KG1 (cell line): ENCODE measurements at regions not wholly inside any gene's neighbourhood (a gene's known extent, or its start where the extent isn't known, plus 50 kb on each side); places are given as distances from the start of the nearest gene placed in this dataset.
"Not testable (repeated sequence)": the region's sequence is repeated elsewhere in the genome, so short reads cannot be mapped to it uniquely, and the experiment has no call there.

Source experiments
- DNase-seq: peaks from one replicate; lab custom pipeline; 2025; lab: John Stamatoyannopoulos, UW

DNA sequence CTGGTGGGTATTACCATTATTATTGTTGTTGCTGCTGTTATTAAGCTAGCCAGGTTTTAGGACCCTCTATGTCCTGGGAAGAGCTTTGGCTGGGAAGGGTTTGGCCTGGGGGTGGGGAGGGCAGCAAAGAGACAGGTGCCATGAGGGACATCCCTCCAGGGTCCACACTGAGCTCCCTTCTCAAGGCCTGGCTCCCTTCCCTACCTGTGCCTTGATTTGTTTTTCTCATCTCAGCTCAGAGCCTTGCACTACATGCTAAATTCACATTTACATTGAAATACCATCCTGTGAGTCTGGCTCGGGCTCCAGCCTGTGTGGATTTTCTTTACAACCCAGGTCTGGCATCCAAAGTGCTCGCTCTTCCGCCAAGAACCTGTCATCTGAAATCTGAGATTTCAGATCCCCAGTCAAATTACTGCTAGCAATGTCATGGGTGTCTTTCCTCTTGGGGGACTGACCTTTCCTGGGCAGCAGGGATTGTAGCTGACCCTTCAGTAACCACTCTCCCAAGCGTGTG, 536.3 kb downstream of the PTPRU start:
- no peak for DNase-seq

DNA sequence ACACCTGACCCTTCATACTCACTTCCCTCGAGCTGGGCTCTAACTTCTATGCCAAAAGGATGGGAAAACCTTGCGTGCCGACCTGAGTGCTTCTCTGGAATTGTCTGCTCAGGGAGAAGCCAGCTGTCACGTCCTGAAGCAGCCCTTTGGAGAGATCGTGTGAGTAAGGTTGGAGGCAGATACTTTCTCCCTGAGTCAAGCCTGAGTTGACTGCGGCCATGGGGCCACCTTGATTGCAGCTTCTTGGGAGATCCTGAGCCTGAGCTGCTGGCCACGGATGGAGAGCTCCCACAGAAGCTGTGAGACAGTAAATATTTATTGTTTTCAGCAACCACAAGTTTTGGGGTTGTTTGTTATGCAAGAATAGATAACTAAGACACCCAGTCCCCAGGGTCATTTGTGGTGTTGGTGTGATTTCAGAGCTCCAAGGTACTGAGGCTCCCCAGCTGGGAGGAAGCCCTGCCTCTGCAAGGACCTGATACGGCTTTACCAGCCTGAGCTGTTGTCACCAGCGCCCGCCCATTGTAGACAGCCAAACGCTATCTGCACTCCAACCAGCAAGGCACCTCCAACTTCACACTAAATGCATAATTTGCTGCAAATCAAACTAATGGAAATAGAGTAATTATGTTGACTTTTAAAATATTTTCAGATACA, 531.6 kb downstream of the PTPRU start:
- no peak for DNase-seq

DNA sequence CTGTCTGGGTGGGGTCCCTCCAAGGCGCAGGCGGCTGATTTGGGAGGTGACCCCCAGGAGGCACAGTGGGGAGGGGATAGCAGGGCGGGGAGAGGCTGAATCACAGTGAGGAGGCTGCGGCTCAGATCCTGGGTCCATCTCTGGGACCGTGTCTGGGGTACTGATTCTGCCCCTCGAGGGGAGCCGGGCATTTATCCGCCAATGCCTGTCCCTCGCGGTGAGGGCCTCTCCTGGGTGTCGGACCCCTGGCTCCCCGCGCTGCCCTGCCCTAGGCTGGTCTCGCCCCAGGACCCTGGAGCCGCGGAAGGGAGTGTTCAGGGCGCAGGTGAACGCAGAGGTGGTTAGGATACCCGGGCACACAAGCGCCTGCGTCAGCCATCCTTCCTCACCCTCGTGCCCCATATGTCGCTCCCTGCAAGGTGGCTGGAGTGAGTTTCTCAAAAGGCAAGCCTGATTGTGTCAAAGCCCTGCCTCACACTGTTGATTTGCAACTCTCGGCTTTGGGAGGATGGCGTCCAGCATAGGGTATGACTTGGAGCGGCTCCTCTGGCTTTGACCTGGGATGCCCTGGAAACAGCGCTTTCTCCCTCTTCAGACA, 530.9 kb downstream of the PTPRU start:
- no peak for DNase-seq

DNA sequence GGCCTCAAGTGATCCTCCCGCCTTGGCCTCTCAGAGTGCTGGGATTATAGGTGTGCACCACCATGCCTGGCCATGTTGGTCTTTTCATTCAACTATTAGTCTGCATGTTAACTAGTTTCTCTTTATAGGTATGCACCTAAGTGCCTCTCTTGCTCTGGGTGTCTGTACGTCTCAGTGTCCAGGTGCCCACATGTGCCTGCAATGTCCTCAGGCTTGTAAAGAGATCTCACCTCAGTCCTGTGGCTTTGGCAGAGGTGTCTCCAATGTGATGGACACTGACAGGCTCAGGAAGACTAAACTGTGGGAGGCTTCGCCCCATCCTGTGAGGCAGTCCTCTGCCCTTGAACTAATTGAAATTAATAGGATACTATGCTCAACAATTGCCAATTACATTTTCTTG, 526.3 kb downstream of the PTPRU start:
- DNase-seq = no peak

DNA sequence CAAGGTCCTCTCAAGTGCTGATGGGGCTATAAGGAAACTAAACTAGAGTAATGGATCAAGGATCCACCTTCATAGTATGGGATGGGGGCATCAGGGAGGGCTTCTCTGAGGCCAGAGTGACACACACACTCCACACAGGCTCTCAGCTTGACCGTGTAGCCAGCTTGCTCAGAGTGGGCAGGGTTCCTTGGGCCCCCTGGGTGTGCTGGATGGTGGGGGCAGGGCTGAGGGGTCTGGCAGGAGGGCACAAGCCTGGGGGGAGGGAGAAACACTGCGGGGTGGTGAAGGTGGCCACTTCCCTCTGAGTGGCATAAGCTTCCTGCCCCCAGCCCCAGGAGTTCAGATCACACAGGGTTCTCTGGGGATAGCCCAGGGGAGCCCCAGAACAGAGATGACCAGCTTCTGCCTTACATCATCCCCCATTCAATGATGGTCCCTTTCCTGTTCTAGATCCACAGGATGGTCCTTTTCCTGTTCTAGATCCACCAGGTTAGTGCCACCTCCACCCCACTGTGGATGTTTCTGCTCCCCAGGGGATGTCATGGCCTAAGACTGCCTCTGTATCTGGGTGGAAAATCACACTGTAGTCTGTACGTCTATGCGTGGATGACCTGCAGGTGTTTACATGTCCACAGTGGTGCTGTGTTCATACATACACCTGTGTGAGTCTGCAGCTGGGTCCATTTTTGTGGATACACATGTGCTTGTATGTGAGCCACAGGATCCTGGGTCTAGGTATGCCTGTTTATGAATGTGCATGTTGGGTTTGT, 525.0 kb downstream of the PTPRU start:
- no peak for DNase-seq

DNA sequence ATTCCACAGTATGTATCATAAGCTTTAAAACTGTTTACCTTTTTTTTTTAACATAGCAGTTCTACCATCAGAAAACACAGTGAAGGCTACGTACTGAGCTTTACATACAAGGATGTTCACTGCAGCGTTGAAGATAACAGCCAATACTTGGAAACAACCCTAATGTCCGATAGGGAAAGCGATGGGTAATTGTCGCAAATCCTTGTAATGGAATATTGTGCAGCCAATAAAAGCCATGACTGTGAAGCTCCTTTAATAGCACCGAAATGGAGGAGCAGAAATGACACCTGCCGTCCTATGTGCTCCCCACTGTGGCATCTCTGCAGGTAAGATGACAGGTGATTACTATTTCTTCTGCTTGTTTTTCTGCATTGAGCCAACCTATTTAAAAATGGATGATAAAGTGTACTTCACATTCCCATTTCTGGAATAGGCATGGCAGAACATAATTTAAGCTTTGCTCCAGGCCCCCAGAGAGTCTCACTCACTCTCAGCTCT, 523.8 kb downstream of the PTPRU start:
- no peak for DNase-seq

DNA sequence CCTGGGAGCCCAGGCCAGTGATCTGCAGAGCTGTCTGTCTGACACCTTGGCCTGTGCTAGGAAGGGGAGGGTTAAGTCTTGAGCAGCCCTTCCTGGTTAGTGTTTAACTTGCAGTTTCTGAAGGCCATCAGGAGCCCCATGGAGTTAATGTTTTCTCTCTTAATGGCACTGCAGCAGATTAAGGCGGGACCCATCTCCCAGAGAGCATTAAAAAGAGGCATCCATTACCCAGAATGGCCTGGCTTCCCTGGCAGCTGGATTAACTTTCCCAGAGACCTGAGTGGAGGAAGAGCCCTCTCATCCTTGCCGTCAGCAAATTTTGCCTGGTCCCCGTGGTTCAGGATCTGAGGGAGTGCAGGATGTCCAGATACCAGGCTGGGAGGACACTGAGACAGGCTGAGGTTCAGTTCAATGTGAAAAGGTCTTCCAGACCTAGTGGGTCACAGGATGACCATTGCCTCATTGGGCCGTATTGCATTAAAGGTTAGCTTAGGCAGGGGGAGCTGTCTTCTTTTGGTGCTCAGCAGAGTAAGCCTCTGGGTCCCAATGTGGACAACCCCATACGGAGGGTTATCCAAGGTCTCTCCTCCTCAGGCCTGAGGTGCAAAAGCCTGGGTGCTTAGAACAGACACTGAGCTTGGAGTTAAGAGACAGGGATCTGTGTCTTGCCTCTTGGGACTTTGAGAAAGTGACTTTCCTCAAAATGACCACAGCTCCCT, 522.6 kb downstream of the PTPRU start:
- DNase-seq = no peak

DNA sequence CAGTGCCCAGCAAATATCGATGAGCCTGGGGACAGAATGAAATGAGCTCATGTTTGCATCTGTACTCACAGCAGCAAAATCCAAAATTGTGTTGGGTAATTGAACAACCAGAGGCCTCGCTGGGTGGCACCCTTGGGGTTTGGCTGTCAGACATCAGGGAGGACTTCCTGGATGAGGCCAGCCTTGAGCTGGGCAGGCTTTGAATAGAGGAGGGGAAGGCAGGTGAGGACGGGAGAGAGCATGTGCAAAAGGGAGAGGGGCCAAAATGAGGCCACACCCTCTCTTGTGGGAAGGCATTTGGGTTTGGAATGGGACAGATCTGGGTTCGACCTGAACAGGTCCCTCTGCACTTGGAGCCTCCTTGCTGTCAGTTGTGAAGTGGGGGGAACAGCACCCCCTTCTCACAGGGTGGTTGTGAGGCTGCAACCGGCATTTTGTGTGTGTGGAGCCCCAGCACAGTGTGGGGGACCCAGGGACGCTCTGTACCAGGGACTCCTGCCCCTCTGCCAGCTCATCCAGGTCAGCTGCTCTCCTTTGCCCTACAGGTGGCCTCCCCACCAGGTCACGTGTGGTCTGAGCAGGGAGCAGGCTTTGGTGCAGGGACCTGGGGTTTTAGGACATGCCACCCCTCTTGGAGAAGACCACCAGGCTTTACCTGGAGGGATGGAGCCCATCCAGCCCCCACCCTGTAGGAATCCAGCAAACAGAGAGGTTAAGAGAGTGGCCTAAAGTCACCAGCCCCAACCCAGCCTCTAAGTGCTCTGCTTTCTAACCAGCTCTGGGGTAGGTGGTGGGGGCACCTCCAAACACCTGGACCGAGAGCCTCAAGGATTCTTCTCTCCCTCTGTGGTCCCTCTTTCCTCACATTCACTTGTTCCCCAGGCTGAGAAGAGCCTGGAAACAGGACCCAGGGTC, 521.8 kb downstream of the PTPRU start:
- no peak for DNase-seq

DNA sequence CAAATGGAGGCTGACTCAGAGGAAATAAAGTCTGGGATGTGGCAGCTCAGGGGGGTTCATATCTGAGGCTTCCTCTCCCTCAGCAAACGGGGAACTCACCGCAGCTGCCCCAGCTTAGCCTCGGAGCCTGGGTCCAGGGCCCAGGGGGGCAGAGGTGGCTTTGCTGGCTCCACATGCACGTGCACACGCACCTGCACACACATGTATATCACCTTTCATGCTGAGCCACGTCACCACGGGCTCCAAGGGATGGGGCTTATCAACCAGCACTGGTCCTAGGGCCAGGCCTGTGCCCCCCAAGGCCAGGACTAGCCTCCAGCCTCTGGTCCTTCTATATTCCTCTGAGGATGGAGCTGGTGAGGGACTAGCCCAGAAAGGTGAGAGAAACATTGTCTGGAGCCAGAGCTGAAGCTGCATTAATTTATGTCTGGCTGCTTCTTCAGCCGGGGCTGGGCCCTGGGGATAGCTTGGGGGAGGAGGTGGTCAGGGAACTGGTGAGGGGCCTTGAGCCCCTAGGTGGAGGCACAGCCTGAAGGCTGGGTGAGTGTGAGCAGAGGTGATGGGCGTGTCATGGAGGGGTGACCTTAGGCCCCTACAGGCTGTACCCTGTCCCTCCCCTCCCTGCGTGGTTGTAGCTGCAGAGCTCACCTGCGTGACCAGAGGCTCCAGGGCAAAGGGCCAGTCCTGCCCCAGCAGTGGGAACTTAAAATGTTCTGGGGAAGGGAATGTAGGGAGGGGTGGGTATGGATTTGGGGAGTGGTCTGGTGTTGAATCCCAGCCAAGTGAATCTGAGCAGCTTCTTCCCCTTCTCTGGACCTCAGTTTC, 520.8 kb downstream of the PTPRU start:
- no peak for DNase-seq

DNA sequence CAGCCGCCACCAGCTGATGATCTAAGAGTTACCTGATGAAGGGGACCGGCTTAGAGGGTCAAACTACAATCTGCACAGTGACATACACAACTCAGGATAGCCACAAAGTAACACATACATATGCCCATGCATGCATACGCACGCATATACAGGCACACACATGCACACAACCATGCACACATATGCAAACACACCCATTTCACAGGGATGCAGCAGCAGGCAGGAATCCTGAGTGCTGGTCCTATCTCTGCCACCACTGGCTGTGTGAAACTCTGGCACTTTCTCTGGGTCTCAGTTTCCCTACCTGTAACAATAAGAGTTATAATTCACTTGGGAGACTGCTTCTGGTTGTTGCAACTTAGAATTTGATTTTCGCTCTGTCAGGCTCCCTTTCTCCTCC, 520.2 kb downstream of the PTPRU start:
- no peak for DNase-seq

DNA sequence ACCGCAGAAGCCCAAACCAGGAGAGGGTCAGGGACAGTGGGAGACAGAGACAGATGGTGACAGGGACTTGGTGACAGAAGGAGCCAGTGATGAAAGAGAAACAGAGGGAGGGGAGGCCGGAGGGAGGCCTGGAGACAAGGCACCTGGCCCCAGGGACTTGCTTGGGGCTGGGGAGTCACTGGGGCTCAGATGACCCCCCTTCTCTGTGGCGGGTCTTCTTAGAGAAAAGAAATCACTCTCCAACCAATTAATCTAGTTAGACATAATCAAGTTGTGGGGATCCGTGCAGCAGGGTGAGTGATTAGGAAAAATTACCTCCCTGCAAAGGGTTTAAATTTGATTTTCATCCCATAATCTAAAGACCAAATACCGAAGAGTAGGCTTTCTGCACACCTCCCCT, 519.8 kb downstream of the PTPRU start:
- DNase-seq = no peak

DNA sequence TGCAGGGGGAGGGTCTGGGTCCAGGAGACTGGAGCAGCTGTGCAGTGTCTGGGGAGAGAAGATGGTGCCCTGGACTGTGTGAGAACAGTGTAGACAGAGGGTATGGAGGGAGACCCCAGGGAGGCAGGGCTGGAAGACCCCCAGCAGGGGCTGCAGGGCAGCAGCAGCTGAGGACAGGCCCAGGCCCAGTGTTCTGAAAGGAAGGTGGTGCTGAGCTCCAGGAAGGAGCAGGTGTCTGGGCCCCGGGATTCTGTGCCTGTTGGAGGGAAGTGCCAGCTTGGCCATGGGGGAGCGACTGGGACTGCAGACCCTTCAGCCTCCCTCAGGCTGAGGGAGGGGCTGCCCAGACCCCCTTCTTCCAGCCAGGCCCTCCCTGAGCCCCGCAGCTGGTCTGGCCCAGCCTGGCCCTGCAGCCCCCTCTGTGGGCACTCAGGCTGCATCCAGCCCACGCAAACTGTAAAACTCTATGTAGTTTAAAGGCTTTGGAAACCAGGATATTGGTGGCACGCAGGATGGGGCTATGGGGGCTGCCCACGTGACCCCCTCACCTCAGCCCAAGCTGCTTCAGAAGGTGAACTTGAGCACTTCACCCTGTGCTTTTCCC, 519.2 kb downstream of the PTPRU start:
- not testable (repeated sequence) for DNase-seq

DNA sequence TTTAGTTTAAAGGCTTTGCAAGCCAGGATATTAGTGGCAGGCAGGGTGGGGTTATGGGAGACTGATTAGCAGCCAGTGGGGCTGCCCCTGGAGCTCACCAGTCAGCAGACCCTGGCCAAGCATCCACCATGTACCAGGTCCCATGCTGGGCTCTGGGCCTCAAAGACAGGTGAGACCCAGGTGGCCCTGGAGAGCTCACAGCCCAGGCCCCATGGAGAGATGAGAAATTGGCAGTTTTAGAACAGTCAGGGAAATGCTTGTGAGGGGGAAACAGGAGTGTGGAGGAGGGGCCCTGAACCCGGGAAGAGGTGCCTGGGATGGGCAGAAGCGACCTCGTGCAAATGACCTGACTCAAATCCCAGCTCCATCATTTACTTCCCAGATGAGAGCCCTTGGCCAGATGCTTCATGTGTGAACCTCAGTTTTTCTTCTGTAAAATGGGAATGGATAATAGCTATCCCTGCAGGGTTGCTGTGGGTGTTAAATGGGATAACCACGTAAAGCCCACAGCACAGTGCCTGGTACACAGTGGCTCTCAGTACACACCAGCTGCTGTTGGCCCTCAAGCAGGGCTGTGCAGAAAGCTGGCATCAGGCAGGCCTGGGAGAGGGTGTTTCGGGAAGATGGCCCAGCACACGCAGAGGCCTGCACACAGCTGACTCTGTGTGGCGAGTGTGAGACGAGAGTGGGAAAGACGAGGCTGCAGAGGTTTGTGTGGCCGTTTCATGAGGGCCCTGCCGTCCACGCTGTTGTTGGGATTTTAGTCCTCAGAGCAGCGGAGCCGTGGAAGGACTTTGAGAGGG, 518.5 kb downstream of the PTPRU start:
- DNase-seq = no peak

DNA sequence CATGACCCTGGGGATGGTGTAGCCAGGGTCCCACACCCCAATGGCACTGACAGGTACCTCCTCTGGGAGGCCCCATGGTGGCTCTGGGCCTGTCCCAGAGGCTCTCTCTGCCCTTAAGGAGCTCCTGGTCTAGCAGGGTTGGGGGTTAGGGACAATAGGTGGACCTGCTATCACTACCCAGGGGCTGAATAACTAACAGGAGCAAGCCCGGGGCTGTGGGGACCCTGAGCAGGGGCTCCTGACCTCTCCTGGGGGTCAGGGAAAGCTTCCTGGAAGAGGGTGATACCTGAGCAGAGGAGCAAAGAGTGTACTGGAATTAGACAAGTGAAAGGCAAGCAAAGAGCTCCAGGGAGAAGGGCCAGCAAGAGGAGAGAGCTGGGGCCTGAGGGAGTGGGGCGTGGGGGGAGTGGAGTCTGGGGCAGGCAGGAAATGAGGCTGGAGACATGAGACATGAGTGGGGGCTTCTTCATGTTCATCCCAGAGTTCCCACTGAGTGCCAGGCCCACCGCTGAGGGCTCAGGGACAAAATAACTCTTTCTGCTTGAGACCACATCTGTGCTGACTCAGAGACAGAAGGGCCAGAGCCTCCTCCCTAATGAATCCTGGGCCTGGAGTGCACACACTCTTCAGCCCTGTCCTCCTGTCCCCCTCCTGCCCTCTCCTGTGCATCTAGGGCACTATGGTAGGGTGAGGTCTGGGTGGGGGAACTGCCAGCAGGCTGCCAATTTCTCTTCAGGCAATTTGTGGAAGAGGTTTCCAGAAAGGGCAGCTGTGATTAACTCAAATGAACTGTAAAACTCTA, 517.6 kb downstream of the PTPRU start:
- no peak for DNase-seq

DNA sequence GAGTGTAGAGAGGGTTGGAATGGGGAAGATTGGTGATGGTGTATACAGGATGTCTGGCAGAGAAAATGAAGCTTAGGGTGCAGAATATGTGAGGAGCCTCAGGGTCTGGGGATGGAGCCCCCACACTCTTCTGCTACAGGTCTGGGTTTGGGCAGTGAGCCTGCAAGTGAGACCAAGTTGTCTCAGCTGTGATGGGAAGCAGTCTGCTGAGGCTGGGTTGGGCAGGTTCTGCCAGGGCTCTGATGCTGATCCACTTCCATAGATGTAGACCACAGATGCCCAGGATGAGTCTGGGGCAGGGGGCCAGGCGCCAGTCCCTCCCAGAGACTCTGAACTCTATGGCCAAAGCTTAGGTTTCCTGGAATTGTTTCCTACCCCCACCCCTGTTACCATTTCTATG, 516.9 kb downstream of the PTPRU start:
- DNase-seq = no peak

DNA sequence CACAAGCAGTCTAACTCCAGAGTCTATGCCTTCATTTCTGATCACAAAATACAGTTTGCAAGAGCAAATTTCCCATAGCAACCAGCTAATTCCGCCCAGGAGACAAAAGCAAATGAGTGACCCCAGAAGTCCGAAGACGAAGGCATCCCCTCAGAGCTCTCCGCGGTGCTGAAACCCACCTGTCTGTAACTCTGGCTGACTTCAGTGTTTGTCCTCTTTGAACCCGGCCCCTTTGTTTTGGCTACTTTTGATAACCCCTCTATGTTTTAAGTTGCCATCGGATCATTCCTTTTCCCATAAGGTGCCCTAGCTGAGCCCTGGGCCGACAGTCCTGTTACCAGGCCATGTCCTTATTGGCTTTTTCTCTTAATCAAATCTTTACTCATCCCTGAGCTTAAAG, 515.8 kb downstream of the PTPRU start:
- DNase-seq = no peak

DNA sequence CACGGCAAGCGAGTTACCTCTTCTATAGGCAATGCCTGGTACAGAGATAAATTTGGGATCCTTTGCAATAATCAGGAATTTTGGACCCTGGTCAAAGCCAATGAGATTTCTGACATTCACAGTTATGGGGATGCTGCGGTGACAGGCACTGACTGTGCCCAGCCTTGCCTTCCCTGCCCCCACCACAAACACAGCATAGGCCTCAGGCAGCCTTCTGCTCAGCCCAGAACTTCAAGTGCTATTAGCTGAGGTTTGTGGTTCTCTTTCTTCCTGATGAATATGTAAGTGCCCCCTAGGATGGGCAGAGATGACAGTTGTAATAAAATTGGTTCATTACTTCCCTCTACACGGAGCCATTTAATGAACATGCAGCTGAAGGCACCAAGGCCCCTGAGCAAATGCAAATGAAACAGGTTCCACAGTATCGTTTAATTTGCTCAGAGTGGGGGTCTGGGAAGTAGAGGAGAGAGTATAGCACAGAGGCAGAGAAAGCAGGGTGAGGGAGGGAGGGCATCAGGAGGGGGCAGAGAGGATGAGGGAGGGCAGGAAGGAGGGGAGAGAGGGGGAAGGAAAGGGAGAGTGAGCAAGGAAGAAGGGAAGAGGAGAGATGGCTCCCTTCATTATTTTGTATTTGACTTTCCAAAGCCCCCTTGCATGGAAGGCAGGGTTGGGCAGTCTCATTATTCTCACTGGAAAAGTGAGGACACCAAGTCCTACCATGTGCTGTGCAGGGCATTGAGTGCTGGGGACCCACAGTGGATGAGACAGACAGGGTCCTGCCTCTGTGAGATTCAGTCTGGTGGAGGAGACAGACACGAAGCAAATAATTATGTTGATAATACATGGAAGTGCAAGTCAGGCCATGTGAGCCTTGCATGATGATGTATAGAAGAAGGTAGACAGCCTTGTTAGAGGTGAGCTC, 513.0 kb downstream of the PTPRU start:
- no peak for DNase-seq
